Stimulated activated naive CD4-positive, alpha-beta T cell treated with Interleukin-2 at 50 U/mL for 16 hours (primary cell): ENCODE measurements at regions not wholly inside any gene's neighbourhood (a gene's known extent, or its start where the extent isn't known, plus 50 kb on each side); places are given as distances from the start of the nearest gene placed in this dataset.

ENCODE experiments used
- DNase-seq: peaks from one replicate; lab custom pipeline; 2025; lab: John Stamatoyannopoulos, UW

- DNase-seq, result no peak
These were observed 529.8 kb upstream of the VRK2 start for GRCh38 chr2:57516698-57517340.

GRCh38 chr2:57523304-57523703, 523.3 kb upstream of the VRK2 start:
- no peak for DNase-seq

DNA sequence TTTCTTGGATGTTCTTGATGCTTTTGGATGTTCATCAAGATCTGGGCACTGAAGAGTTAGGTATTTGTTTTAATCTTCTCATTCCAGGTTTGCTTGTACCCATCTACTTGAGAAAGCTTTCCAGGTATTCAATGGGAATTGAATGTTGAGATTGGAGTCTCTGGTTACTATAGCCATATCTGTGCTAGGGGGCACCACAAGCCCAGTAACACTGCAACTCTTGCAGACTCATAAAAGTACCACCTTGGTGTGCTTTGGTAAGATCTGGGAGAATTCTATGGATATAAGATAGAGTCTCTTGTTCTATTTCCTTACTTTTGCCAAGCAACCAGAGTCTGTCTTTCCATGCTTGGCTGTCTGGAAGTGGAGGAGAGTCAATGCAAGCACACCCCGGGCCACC, 518.9 kb upstream of the VRK2 start:
- no peak for DNase-seq

GRCh38 chr2:57528499-57528898, 518.1 kb upstream of the VRK2 start:
- no peak for DNase-seq

DNA sequence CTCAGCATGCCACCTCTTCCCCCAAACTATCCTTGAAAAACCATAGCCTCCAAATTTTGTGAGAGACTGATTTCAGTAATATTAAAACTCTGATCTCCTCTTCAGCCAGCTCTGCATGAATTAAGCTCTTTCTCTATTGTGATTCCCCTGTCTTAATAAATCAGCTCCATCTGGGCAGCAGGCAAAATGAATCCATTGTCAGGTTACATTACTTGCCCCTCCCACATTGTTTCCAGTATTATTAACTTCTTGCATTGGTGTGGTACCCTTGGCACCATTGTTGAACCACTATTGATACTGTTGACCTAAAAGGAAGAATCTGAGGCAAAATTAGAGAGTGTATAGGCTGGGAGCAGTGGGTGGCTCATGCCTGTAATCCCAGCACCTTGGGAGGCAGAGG, 512.2 kb upstream of the VRK2 start:
- no peak for DNase-seq

DNA sequence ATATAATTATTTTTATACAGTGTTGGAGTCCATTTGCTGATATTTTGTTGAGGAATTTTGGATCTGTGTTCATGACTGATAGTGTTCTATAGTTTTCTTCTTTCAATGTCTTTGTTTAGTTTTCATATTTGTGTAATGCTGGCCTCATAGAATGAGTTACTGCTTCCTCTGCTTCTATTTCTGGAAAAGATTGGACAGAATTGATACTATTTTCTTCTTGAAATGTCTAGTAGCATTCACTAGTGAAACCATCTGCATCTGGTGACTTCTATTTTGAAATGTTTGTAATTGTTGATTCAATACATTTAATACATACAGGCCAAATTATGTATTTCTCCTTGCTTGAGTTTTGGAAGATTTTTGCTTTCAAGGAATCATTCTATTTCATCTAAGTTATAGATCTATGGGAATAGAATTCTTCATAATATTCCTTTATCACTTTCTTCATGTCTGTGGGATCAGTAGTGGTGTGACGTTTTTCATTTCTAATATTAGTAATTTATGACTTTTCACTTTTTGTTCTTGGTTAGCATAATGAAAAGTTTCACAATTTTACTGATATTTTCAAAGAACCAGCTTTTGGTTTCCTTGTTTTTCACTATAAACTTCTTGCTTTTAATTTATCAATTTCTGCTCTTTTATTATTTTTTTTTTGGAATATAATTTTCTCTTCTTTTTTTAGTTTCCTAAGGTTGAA, 509.9 kb upstream of the VRK2 start:
- DNase-seq, result no peak

DNA sequence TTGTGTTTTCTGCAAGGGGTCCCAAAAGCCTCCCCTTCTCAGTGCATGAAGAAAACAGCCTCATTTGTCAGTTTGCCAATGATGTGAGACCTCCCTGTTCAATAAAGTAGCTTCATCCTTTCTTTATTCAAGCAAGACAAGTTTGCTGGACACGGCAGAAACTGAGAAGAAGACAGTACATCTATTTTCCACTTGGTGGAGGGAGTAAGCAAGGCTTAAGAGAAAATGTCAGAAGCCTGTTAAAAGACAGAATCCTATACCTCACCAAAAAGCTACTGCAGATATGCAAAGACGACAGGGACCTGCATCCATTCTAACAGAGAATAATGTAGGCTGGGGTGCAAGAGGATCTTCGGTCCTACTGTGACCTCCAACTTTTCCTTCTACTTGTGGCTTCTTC, 506.8 kb upstream of the VRK2 start:
- DNase-seq, result no peak

DNA sequence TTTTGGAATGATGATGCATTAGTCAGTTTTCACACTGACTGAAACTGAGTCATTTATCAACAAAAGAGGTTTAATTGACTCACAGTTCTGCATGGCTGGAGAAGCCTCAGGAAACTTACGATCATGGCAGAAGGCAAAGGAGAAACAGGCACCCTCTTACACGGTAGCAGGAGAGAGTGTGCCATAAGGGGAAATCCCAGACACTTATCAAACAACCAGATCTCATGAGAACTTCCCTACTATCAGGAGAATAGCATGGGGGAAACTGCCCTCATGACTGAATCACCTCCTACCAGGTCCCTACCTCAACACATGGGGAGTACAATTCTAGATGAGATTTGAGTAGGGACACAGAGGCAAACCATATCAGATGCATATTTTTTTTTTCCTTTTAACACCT, 504.5 kb upstream of the VRK2 start:
- no peak for DNase-seq

DNA sequence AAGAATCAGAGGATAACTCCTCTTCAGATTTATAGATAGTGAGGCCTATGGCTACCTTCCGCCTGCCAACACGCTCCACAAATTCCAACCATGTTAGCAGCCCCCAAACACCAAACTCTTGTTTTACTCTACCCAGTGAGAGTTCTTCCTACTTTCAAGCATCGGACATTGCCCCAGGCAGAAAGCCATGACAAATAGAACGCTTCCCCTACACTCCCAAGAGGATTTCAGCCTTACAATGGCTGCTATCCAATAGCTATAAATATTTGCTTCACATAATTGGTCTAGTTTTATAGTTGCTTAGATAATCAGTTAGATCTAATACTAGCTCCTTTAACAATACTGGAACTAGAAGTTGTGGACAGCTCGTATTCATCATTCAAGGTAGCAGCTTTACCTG, 503.4 kb upstream of the VRK2 start:
- no peak for DNase-seq

DNA sequence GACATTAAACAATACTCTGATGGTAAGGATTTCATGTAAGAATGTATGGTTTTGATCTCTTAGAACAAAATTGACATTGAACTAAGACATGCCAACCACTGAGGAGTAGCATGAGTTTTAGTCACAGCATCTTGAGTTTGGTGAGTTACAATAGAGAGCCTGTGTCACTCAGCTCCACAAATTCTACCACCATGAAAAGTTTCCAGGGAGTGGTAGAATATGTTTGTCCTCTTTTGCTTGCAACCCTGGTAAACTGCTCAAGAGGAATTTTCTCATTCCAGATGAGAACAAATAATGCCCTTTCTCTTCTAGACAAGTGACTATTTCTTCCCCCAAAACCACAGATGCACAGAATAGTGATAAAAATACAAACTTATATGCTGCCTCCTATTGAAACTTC, 502.0 kb upstream of the VRK2 start:
- DNase-seq, result no peak

GRCh38 chr2:57546478-57546877, 500.1 kb upstream of the VRK2 start:
- DNase-seq, result no peak

GRCh38 chr2:57549642-57550102, 496.9 kb upstream of the VRK2 start:
- no peak for DNase-seq

GRCh38 chr2:57550912-57551311, 495.7 kb upstream of the VRK2 start:
- DNase-seq, result no peak

GRCh38 chr2:57552885-57553284, 493.7 kb upstream of the VRK2 start:
- no peak for DNase-seq

GRCh38 chr2:57554348-57554747, 492.3 kb upstream of the VRK2 start:
- DNase-seq, result no peak

DNA sequence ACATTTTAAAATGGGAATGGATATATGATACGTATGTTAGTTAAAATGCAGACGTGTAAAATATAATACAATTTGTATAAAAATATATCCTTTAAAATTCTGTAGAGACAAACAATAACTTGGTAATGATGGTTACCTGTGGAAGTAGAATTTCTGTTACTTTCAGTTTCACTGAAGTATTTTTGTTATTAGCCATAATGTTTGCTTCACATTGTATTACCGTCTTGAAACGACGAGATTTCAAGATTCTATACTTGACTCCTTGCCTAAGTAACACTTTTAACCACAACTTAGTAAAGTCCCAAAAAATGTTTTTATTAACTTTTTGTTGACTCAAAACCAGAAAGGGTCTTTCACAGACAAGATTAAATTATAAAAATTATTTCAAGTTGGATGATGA, 488.3 kb upstream of the VRK2 start:
- DNase-seq, result no peak

DNA sequence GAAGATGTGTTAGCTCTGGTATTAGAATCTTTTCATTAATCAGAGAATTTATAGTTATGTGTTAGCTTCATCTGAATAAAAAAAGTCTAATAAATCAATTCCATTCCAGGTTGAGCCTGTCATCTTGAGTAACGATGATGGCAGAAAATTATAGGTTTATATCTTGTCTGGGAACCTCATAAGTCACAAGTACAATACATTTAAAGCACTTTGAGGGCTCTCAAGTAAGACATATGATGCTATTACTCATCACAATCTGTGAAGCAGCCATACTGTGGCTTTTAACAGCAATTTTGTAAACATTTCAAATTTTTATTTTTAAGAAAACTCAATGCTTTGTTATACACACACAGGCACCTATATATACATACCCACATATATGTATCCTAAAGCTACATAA, 484.1 kb upstream of the VRK2 start:
- no peak for DNase-seq

DNA sequence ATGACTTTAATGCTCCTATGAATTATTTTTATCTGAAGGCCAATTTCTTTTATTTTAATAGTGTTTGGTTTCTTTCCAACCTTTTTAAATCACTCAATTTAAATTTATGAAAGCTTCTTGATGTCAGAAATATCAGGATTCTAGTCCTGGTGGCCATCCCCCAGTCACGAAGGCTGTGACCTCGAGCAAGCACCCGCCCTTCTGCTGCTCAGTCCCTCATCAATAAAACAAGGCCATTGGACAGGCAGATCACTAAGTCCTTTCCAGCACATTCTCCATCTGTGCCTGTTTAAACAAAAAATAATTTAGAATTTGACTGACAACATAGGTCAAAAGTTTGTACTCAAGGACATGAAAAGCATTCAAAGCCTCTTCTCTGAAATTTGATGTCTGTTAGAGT, 483.6 kb upstream of the VRK2 start:
- no peak for DNase-seq

GRCh38 chr2:57567245-57567644, 479.4 kb upstream of the VRK2 start:
- DNase-seq, result no peak

DNA sequence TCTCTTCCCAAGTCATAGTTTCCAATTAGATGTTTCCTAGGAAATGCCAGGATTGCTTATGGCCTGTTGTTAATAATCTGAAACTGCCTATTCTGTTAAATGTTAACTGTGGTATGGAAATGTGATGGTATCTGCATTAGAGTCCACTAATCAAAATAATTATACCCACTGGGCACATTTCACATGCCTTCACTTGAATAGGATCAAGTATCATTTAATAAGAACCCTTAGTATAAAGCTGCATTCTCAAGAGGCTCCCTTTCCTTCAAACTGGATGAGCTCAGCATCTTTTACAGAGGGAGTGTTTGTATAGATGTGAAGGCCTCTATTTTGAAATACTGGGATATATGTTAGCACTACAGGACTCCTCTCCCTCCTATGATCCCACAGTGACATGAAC, 477.2 kb upstream of the VRK2 start:
- DNase-seq, result no peak

DNA sequence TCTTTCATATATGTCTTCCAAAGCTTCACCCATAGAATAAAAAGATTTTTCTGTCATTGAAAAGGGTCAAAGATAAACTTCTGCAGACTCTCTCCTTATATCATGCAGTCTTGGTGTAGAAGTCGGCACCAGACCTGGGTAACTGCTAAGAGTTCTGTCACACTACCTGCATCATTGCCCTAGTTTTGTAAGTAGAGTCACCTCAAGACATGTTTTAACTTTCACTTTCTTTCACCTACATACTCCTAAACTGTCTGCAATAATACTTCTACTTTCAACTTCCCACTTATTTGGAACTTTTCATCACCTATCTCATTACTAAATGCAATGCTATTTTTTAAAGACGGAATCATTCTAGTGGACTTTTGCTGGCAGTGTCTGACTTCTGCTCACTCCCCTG, 475.6 kb upstream of the VRK2 start:
- DNase-seq, result no peak

GRCh38 chr2:57575700-57576268, 470.8 kb upstream of the VRK2 start:
- DNase-seq, result no peak

- no peak for DNase-seq
These were observed 469.6 kb upstream of the VRK2 start for GRCh38 chr2:57576983-57577382.

DNA sequence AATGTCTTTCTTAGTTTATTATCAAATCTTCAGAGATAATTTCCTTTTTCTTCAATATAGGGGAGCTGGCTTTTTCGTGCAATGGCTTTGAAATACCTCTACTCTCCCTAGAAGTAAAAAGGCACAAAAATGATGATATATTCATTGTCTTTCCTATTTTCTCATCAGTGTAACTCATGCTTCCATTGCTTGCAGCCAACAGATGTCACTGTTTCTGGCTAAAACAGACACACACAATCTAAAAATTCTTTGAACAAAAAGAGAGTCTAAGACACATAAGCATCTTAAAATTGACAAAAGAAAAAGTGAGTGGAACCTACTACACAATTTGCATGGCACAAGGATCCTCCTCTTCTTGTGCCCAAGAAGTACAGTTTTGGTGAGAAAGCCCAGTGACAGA, 448.7 kb upstream of the VRK2 start:
- DNase-seq, result no peak
